ENCODE measurements at regions not wholly inside any gene's neighbourhood (a gene's known extent, or its start where the extent isn't known, plus 50 kb on each side); places are given as distances from the start of the nearest gene placed in this dataset.

GRCh38 chr5:2332521-2332920 is 419.0 kb downstream of the IRX2 start:
- Mint-ChIP-seq H3K27ac (no peak overlapping the region), H3K4me3 (no peak overlapping the region), H3K36me3 (no peaks in the 10 kb centered on the region), H3K4me1 (ENCODE audit: low read depth) (no peaks in the 10 kb centered on the region), H3K27me3 (peaks cover 5% of the 10 kb centered on the region), H3K9me3 (ENCODE audit: low read depth) (no peaks in the 10 kb centered on the region)

GRCh38 chr5:2330325-2331130 is 420.9 kb downstream of the IRX2 start:
- Mint-ChIP-seq H3K9me3 (ENCODE audit: low read depth) (no peaks in the 10 kb centered on the region), H3K27me3 (peaks cover 6% of the 10 kb centered on the region)

GRCh38 chr5:2329741-2330140 is 421.7 kb downstream of the IRX2 start:
- no peak overlapping the region for H3K4me3 Mint-ChIP-seq
- H3K9me3 Mint-ChIP-seq (ENCODE audit: low read depth), result no peaks in the 10 kb centered on the region
- no peaks in the 10 kb centered on the region for H3K4me1 Mint-ChIP-seq (ENCODE audit: low read depth)

More at GRCh38 chr5:2330325-2331130, 420.9 kb downstream of the IRX2 start:
- Mint-ChIP-seq H3K4me1 (ENCODE audit: low read depth) (no peaks in the 10 kb centered on the region), H3K27ac (no peak overlapping the region), H3K36me3 (no peaks in the 10 kb centered on the region), H3K4me3 (no peak overlapping the region)

GRCh38 chr5:2326601-2327000 is 424.9 kb downstream of the IRX2 start:
- no peaks in the 10 kb centered on the region for H3K9me3 Mint-ChIP-seq (ENCODE audit: low read depth)
- H3K27ac Mint-ChIP-seq, result no peak overlapping the region
- H3K27me3 Mint-ChIP-seq, result peaks cover 9% of the 10 kb centered on the region
- no peaks in the 10 kb centered on the region for H3K36me3 Mint-ChIP-seq
- no peak overlapping the region for H3K4me3 Mint-ChIP-seq
- H3K4me1 Mint-ChIP-seq (ENCODE audit: low read depth), result no peaks in the 10 kb centered on the region

More at GRCh38 chr5:2329741-2330140, 421.7 kb downstream of the IRX2 start:
- Mint-ChIP-seq H3K27ac (no peak overlapping the region), H3K27me3 (peaks cover 6% of the 10 kb centered on the region), H3K36me3 (no peaks in the 10 kb centered on the region)

GRCh38 chr5:2324788-2325187 is 426.7 kb downstream of the IRX2 start:
- H3K9me3 Mint-ChIP-seq (ENCODE audit: low read depth), result no peaks in the 10 kb centered on the region
- H3K4me1 Mint-ChIP-seq (ENCODE audit: low read depth), result no peaks in the 10 kb centered on the region
- no peak overlapping the region for H3K27ac Mint-ChIP-seq

GRCh38 chr5:2320611-2321010 is 430.9 kb downstream of the IRX2 start:
- H3K9me3 Mint-ChIP-seq (ENCODE audit: low read depth), result no peaks in the 10 kb centered on the region
- H3K4me3 Mint-ChIP-seq, result no peak overlapping the region
- peaks cover 13% of the 10 kb centered on the region for H3K27me3 Mint-ChIP-seq
- H3K36me3 Mint-ChIP-seq, result no peaks in the 10 kb centered on the region
- no peak overlapping the region for H3K27ac Mint-ChIP-seq
- H3K4me1 Mint-ChIP-seq (ENCODE audit: low read depth), result no peaks in the 10 kb centered on the region

More at GRCh38 chr5:2324788-2325187, 426.7 kb downstream of the IRX2 start:
- Mint-ChIP-seq H3K27me3 (peaks cover 16% of the 10 kb centered on the region), H3K36me3 (no peaks in the 10 kb centered on the region), H3K4me3 (no peak overlapping the region)

- H3K27me3 Mint-ChIP-seq, result peaks cover 7% of the 10 kb centered on the region
- H3K9me3 Mint-ChIP-seq (ENCODE audit: low read depth), result no peaks in the 10 kb centered on the region
- H3K4me1 Mint-ChIP-seq (ENCODE audit: low read depth), result no peaks in the 10 kb centered on the region
- no peak overlapping the region for H3K4me3 Mint-ChIP-seq
- no peaks in the 10 kb centered on the region for H3K36me3 Mint-ChIP-seq
- no peak overlapping the region for H3K27ac Mint-ChIP-seq
Measured at GRCh38 chr5:2317540-2317939, 433.9 kb downstream of the IRX2 start.

- H3K4me3 Mint-ChIP-seq, result no peak overlapping the region
- H3K4me1 Mint-ChIP-seq (ENCODE audit: low read depth), result no peaks in the 10 kb centered on the region
- H3K27me3 Mint-ChIP-seq, result no peaks in the 10 kb centered on the region
- no peak overlapping the region for H3K27ac Mint-ChIP-seq
- H3K9me3 Mint-ChIP-seq (ENCODE audit: low read depth), result no peaks in the 10 kb centered on the region
- H3K36me3 Mint-ChIP-seq, result no peaks in the 10 kb centered on the region
Measured at GRCh38 chr5:2311851-2312250, 429.1 kb upstream of the IRX4 start.

GRCh38 chr5:2310946-2311345 is 428.2 kb upstream of the IRX4 start:
- H3K4me3 Mint-ChIP-seq, result no peak overlapping the region
- no peaks in the 10 kb centered on the region for H3K36me3 Mint-ChIP-seq
- H3K27me3 Mint-ChIP-seq, result no peaks in the 10 kb centered on the region
- H3K9me3 Mint-ChIP-seq (ENCODE audit: low read depth), result no peaks in the 10 kb centered on the region
- H3K4me1 Mint-ChIP-seq (ENCODE audit: low read depth), result no peaks in the 10 kb centered on the region
- no peak overlapping the region for H3K27ac Mint-ChIP-seq

GRCh38 chr5:2307631-2308030 is 424.9 kb upstream of the IRX4 start:
- H3K4me3 Mint-ChIP-seq, result no peak overlapping the region
- H3K27me3 Mint-ChIP-seq, result no peaks in the 10 kb centered on the region
- no peak overlapping the region for H3K27ac Mint-ChIP-seq
- H3K36me3 Mint-ChIP-seq, result no peaks in the 10 kb centered on the region
- H3K9me3 Mint-ChIP-seq (ENCODE audit: low read depth), result no peaks in the 10 kb centered on the region
- no peaks in the 10 kb centered on the region for H3K4me1 Mint-ChIP-seq (ENCODE audit: low read depth)

GRCh38 chr5:2306711-2307110 is 424.0 kb upstream of the IRX4 start:
- Mint-ChIP-seq H3K4me1 (ENCODE audit: low read depth) (no peaks in the 10 kb centered on the region), H3K36me3 (no peaks in the 10 kb centered on the region), H3K27ac (no peak overlapping the region), H3K27me3 (no peaks in the 10 kb centered on the region), H3K4me3 (no peak overlapping the region), H3K9me3 (ENCODE audit: low read depth) (no peaks in the 10 kb centered on the region)

GRCh38 chr5:2303431-2304100 is 420.8 kb upstream of the IRX4 start:
- Mint-ChIP-seq H3K27me3 (peaks cover 2% of the 10 kb centered on the region), H3K36me3 (no peaks in the 10 kb centered on the region), H3K9me3 (ENCODE audit: low read depth) (no peaks in the 10 kb centered on the region), H3K27ac (no peak overlapping the region), H3K4me3 (no peak overlapping the region), H3K4me1 (ENCODE audit: low read depth) (no peaks in the 10 kb centered on the region)

GRCh38 chr5:2302169-2302568 is 419.4 kb upstream of the IRX4 start:
- Mint-ChIP-seq H3K4me1 (ENCODE audit: low read depth) (no peaks in the 10 kb centered on the region), H3K4me3 (no peak overlapping the region), H3K27ac (no peak overlapping the region), H3K27me3 (peaks cover 2% of the 10 kb centered on the region), H3K9me3 (ENCODE audit: low read depth) (no peaks in the 10 kb centered on the region), H3K36me3 (no peaks in the 10 kb centered on the region)

GRCh38 chr5:2300861-2301574 is 418.3 kb upstream of the IRX4 start:
- Mint-ChIP-seq H3K9me3 (ENCODE audit: low read depth) (no peaks in the 10 kb centered on the region), H3K27ac (no peak overlapping the region), H3K27me3 (peaks cover 2% of the 10 kb centered on the region), H3K4me3 (no peak overlapping the region), H3K4me1 (ENCODE audit: low read depth) (no peaks in the 10 kb centered on the region), H3K36me3 (no peaks in the 10 kb centered on the region)

GRCh38 chr5:2300421-2300820 is 417.7 kb upstream of the IRX4 start:
- Mint-ChIP-seq H3K4me3 (no peak overlapping the region), H3K27ac (no peak overlapping the region), H3K4me1 (ENCODE audit: low read depth) (no peaks in the 10 kb centered on the region), H3K27me3 (peaks cover 2% of the 10 kb centered on the region), H3K9me3 (ENCODE audit: low read depth) (no peaks in the 10 kb centered on the region), H3K36me3 (no peaks in the 10 kb centered on the region)
